ENCODE measurements at regions not wholly inside any gene's neighbourhood (a gene's known extent, or its start where the extent isn't known, plus 50 kb on each side); places are given as distances from the start of the nearest gene placed in this dataset.

DNA sequence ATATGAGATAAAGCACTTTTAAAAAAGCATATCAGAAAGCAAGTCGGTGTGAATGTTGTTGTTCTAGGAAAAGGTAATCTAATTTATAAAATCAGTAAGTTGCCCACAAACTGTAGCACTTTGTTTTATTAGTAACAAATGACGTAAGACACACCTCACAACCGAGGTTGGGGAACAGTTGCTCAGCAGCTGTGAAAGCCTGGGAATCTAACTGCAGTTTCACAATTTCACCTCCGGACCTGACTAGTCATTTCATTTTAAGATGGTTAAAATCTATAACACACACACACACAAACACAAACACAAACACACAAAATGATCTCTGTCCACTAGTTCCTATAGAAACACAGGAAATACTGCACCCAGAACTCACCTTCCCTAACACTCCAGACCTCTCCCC lies 406.7 kb upstream of the NR2F2 start:
- TF ChIP-seq CTCF (optimal IDR thresholded peaks at IDR 0.05 in 1 of 3, IDR thresholded peaks at IDR 0.05 in 1 of 3, conservative IDR thresholded peaks at IDR 0.05 in 1 of 3; ENCODE audit: extremely low read depth in 1 of 3, insufficient read depth in 2 of 3, low read length in 3 of 3) (no peak), EZH2 (IDR thresholded peaks at IDR 0.05; ENCODE audit: low read length) (no peak)

Measured in keratinocyte (primary cell).